Psoas muscle (tissue), 7 donors: ENCODE measurements at regions not wholly inside any gene's neighbourhood (a gene's known extent, or its start where the extent isn't known, plus 50 kb on each side); places are given as distances from the start of the nearest gene placed in this dataset.
A peak's percentile ranks its signal among the peaks of the same experiment; 100 is the strongest.
"Not testable (repeated sequence)": the region's sequence is repeated elsewhere in the genome, so short reads cannot be mapped to it uniquely, and the experiment has no call there.

Experiments
- ATAC-seq, 4 donors: fragments of 200-7000 bp; cut with Tn5 transposase; one replicate each; pipeline ENCODE4 v1.9.1; 2020; ENCODE audit warnings: moderate library complexity in 3 of 4, mild to moderate bottlenecking in 2 of 4
- DNase-seq, 2 donors: peaks; one replicate each; pipeline ENCODE4 v3.0.0-alpha.2; 2020
- H3K27ac ChIP-seq: fragments of 200-600 bp; one replicate; pipeline ENCODE4 v1.8.0; 2022
- H3K27me3 ChIP-seq, 3 donors: fragments of 200-600 bp in 1 of 3; one replicate each; pipeline versions ENCODE4 v1.6.1 to v1.8.0; 2013 to 2022; ENCODE audit warnings: low read length in 2 of 3, mild to moderate bottlenecking in 2 of 3, moderate library complexity in 1 of 3; ENCODE audit not compliant: insufficient read depth in 3 of 3
- H3K36me3 ChIP-seq, 2 donors: fragments of 200-600 bp in 1 of 2; one replicate each; pipeline versions ENCODE4 v1.6.1 to v1.8.0; 2013 to 2022; ENCODE audit warnings: low read depth in 1 of 2, mild to moderate bottlenecking in 1 of 2, moderate library complexity in 1 of 2; ENCODE audit not compliant: insufficient read depth in 1 of 2
- H3K4me1 ChIP-seq: fragments of 200-600 bp; one replicate; pipeline ENCODE4 v1.8.0; 2022
- H3K4me3 ChIP-seq: fragments of 200-600 bp; one replicate; pipeline ENCODE4 v1.8.0; 2022; ENCODE audit warnings: mild to moderate bottlenecking
- H3K9me3 ChIP-seq: fragments of 200-600 bp; one replicate; pipeline ENCODE4 v1.8.0; 2022
- WGBS, 3 donors: extraction: QIAGEN DNeasy Blood & Tissue Kit; methylation state at CpG; one replicate each; pipeline versions ENCODE4 v1.1.6 to v1.1.7; 2013; 5-methylcytosine and 5-hydroxymethylcytosine counted together
- intact Hi-C, 2 donors: fragments of 100-400 bp; cut with DNase I; formaldehyde crosslinking; loops; one replicate each; pipeline versions ENCODE4 v1.11.0 to v1.14.2; 2022
- TF ChIP-seq, protein P1 (sequence below): fragments of 200-600 bp; IDR thresholded peaks from one replicate; pipeline ENCODE4 v1.8.0; 2022; ENCODE audit warnings: antibody characterized with exemption
- donor health status: healthy with polysubstance abuse.
- donor health status: DM: no; HTN: no; CAD: no; lungs with moderate emphysema.
- donor health status: Bipolar disorder and iron deficiency.
- donor health status: healthy.
- donor health status: DM: yes; HTN: yes; CAD: no.
- donor health status: DM: no; HTN: no; CAD: no.
- donor health status: DM: yes; HTN: yes; CAD: no.

DNA sequence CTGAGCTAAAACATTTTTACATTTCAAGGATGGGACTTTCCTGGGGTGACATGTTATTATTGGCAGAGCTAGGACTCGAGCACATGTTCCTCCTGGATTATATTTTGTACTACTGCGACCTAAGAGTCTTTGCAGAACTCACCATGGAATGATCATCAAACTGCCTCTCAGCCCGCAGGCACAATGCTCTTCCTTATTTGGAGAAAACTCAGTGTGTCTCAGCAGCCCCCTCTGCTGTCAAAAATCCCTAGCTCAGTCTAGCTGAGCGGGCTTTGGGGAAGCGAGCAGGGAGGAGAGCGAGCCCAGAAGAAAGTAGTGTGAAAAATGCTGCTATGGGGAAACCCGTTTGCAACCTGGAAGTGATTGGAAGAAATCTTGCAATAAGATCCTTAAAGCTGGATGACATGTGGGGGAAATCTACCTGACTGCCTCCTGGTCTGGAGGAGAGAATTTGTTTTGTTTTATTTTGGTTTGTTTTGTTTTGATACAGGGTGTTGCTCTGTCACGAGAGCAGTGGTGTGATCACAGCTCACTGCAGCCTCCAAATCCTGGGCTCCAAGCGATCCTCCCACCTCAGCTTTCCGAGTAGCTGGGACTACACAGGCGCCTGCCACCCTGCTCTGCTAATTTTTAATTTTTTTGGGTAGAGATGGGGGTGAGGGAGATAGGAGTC, 89.9 kb upstream of the CLINT1 start:
- no peaks in the 10 kb centered on the region for H3K36me3 ChIP-seq
- H3K4me1 ChIP-seq = peaks cover 7% of the 10 kb centered on the region
- no peak overlapping the region for H3K27ac ChIP-seq
- intact Hi-C loops = loop anchor here (2.0 to 5.0 kb wide), 3 partner anchors 132 to 187 kb away; no protein-coding TSS in a partner anchor
- H3K4me3 ChIP-seq = peak overlapping the region; percentile 19
- TF ChIP-seq, protein P1, sequence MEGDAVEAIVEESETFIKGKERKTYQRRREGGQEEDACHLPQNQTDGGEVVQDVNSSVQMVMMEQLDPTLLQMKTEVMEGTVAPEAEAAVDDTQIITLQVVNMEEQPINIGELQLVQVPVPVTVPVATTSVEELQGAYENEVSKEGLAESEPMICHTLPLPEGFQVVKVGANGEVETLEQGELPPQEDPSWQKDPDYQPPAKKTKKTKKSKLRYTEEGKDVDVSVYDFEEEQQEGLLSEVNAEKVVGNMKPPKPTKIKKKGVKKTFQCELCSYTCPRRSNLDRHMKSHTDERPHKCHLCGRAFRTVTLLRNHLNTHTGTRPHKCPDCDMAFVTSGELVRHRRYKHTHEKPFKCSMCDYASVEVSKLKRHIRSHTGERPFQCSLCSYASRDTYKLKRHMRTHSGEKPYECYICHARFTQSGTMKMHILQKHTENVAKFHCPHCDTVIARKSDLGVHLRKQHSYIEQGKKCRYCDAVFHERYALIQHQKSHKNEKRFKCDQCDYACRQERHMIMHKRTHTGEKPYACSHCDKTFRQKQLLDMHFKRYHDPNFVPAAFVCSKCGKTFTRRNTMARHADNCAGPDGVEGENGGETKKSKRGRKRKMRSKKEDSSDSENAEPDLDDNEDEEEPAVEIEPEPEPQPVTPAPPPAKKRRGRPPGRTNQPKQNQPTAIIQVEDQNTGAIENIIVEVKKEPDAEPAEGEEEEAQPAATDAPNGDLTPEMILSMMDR = peak; percentile 88
- DNase-seq (peak; percentile 81 to 85), ATAC-seq (peak; percentile 87 to 99 (median 94))
- no peaks in the 10 kb centered on the region for H3K27me3 ChIP-seq
- H3K9me3 ChIP-seq = no peaks in the 10 kb centered on the region
- 5 to 14% (median 10%) methylated on average over 11 of the region's 11 CpGs for WGBS, 3 donors

DNA sequence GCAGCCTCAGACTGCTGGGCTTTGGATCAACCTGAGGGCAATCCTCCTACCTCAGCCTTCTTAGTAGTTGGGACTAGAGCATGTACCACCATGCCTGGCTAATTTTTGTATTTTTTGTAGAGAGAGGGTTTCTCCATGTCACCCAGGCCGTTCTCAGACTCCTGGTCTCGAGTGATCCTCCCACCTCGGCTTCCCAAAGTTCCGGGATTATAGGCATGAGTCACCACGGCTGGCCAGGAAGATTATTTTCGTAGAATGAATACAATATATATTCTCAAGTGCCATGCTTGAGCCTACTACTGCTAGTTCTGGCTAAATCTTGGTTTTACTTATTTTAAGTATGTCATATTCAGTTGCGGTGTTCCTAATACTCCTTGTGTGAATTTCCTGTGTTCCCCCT, 88.2 kb upstream of the CLINT1 start:
- TF ChIP-seq, protein P1 = no peak
- Histone ChIP-seq H3K4me3 (no peak overlapping the region), H3K9me3 (no peaks in the 10 kb centered on the region), H3K36me3 (no peaks in the 10 kb centered on the region), H3K27ac (no peak overlapping the region), H3K27me3 (no peaks in the 10 kb centered on the region), H3K4me1 (peaks cover 7% of the 10 kb centered on the region)
- intact Hi-C loops = loop anchor here (5.0 kb wide), 2 partner anchors 130 to 185 kb away; no protein-coding TSS in a partner anchor
- ATAC-seq (no peak), DNase-seq (no peak)
- 65 to 85% (median 81%) methylated on average over 7 of the region's 7 CpGs for WGBS, 3 donors

DNA sequence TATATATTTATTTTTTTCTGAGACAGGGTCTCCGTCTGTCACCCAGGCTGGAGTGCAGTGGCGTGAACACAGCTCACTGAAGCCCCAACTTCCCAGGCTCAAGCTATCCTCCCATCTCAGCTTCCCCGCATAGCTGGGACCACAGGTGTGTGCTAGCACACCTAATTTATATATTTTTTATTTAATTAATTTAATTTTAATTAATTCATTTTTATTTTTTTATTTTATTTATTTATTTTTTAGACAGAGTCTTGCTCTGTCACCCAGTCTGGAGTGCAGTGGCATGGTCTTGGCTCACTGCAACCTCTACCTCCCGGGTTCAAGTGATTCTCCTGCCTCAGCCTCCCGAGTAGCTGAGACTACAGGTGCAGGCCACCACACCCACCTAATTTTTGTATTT, 86.9 kb upstream of the CLINT1 start:
- H3K36me3 ChIP-seq, H3K4me1 ChIP-seq, H3K27me3 ChIP-seq, ATAC-seq, DNase-seq, H3K4me3 ChIP-seq, H3K9me3 ChIP-seq, H3K27ac ChIP-seq: not testable (repeated sequence)
- intact Hi-C loops = loop anchor here (5.0 kb wide), 2 partner anchors 129 to 184 kb away; no protein-coding TSS in a partner anchor
- 84 to 94% (median 94%) methylated on average over 5 of the region's 5 CpGs for WGBS, 3 donors

DNA sequence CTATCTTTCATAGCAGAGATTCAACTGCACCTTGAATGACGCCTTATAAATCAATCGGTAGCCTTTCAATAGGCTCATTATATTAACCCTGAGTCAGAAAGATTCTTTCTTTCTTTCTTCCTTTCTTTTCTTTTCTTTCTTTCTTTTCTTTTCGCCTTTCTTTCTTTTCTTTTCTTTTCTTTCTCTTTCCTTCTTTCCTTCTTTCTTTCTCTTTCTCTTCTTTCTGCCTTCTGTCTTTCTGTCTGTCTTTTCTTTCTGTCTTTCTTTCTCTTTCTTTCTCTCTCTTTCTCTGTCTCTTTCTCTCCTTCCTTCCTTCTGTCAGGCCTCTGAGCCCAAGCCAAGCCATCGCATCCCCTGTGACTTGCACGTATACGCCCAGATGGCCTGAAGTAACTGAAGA, 86.0 kb upstream of the CLINT1 start:
- H3K27me3 ChIP-seq = no peaks in the 10 kb centered on the region
- intact Hi-C loops = loop anchor here (5.0 kb wide), 2 partner anchors 128 to 183 kb away; no protein-coding TSS in a partner anchor

DNA sequence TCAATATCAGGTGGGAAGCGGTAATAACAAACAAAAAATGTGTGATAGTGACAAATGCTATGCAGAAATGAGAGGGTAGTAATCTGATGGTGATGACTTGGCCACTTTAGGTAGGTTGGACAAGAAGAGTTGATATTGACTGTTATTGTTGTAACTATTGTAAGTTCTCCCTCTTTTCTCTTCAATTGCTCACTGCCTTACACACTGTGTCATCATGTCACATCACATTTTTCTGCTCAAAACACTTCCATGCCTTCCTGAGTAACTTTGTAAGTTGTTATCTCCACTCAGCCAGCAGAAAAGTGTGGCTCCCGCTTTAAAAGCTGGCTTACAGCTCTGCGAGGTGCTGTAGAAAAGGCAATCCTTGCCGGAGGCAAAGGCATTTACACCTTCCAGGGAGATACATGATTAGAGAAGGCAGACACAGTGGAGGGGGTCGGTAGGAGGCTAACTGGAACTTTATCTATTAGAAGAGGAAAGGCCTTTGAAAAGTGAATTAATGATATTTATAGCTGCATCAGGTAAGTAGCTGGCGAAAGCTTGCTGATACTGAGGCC, 85.2 kb upstream of the CLINT1 start:
- WGBS, 3 donors = 58 to 63% (median 62%) methylated on average over 6 of the region's 6 CpGs

More for the DNA sequence above, 86.0 kb upstream of the CLINT1 start:
- Histone ChIP-seq H3K4me1 (peaks cover 7% of the 10 kb centered on the region), H3K36me3 (no peaks in the 10 kb centered on the region), H3K4me3 (no peak overlapping the region), H3K9me3 (no peaks in the 10 kb centered on the region), H3K27ac (no peak overlapping the region)
- no peak for DNase-seq
- WGBS, 3 donors = 82 to 86% (median 85%) methylated on average over 6 of the region's 6 CpGs
- ATAC-seq = no peak
- TF ChIP-seq, protein P1 = no peak

More for the DNA sequence above, 85.2 kb upstream of the CLINT1 start:
- Histone ChIP-seq H3K27ac (no peak overlapping the region), H3K27me3 (no peaks in the 10 kb centered on the region), H3K4me3 (no peak overlapping the region), H3K9me3 (no peaks in the 10 kb centered on the region), H3K36me3 (no peaks in the 10 kb centered on the region), H3K4me1 (peaks cover 7% of the 10 kb centered on the region)
- TF ChIP-seq, protein P1 = no peak
- ATAC-seq = no peak
- no peak for DNase-seq
- intact Hi-C loops = no loop called here
